H1 (cell line): ENCODE measurements at regions not wholly inside any gene's neighbourhood (a gene's known extent, or its start where the extent isn't known, plus 50 kb on each side); places are given as distances from the start of the nearest gene placed in this dataset.

Experiments used
- CTCF ChIA-PET: fragments of 300-600 bp; sonication (Branson Sonifier 250); formaldehyde crosslinking; loops from one replicate; lab custom pipeline; 2021; ENCODE audit not compliant: partially characterized antibody; lab: Charles Lee
- POLR2A ChIA-PET: fragments of 300-600 bp; sonication (Branson Sonifier 250); formaldehyde crosslinking; loops from one replicate; lab custom pipeline; 2021; ENCODE audit warnings: inconsistent platforms; ENCODE audit not compliant: partially characterized antibody; lab: Charles Lee
- DNase-seq, 2 experiments: peaks; one replicate each; pipeline versions ENCODE4 v3.0.0 to v3.0.0-alpha.2; 2010 to 2022; ENCODE audit warnings: low spot score in 2 of 2, low read depth in 1 of 2, mixed read lengths in 1 of 2
- FAIRE-seq: peaks from 2 replicates; lab custom pipeline; 2011; peaks lifted over from hg19 to GRCh38; lab: Jason Lieb, UNC
- H2AFZ ChIP-seq: 2 replicates; pipeline ENCODE4 v1.8.1; 2012; ENCODE audit warnings: low read length, inconsistent platforms
- H2AK5ac ChIP-seq: 2 replicates; pipeline ENCODE4 v1.6.1; 2013; ENCODE audit warnings: low read depth, low read length
- H2BK120ac ChIP-seq: replicated peaks from 2 replicates; pipeline ENCODE3; 2013; ENCODE audit warnings: low read depth, low read length, inconsistent platforms
- H2BK12ac ChIP-seq: 2 replicates; pipeline ENCODE4 v1.6.1; 2013; ENCODE audit warnings: low read depth, low read length
- H2BK15ac ChIP-seq: 2 replicates; pipeline ENCODE4 v1.6.1; 2013; ENCODE audit warnings: low read length
- H2BK20ac ChIP-seq: 2 replicates; pipeline ENCODE4 v1.6.1; 2013; ENCODE audit warnings: low read length
- H2BK5ac ChIP-seq: 2 replicates; pipeline ENCODE4 v1.6.1; 2013; ENCODE audit warnings: low read depth, low read length
- H3K14ac ChIP-seq: 2 replicates; pipeline ENCODE4 v1.6.1; 2013; ENCODE audit warnings: inconsistent platforms; ENCODE audit not compliant: insufficient read length
- H3K18ac ChIP-seq: 2 replicates; pipeline ENCODE4 v1.6.1; 2013; ENCODE audit warnings: low read length; ENCODE audit errors: extremely low read depth
- H3K23ac ChIP-seq: 2 replicates; pipeline ENCODE4 v1.6.1; 2013; ENCODE audit warnings: inconsistent platforms; ENCODE audit not compliant: insufficient read length
- H3K23me2 ChIP-seq: 2 replicates; pipeline ENCODE4 v1.6.1; 2013; ENCODE audit warnings: low read depth, low read length
- H3K27ac ChIP-seq: 2 replicates; pipeline ENCODE4 v1.6.1; 2011; ENCODE audit warnings: low read depth, low read length, inconsistent platforms
- H3K27me3 ChIP-seq, 4 experiments: replicated peaks in 1 of 4; 1 replicate in 1 of 4; 2 replicates in 3 of 4; pipeline versions ENCODE4 v1.6.1 to v1.8.1; 2011 to 2013; ENCODE audit warnings: low read length in 3 of 4, mild to moderate bottlenecking in 3 of 4, inconsistent platforms in 2 of 4, mixed read lengths in 2 of 4, moderate library complexity in 1 of 4; ENCODE audit not compliant: control insufficient read depth in 3 of 4, insufficient read depth in 3 of 4; ENCODE audit errors: extremely low read depth in 1 of 4
- H3K36me3 ChIP-seq, 4 experiments: 2 replicates each; pipeline versions ENCODE4 v1.6.1 to v1.8.1; 2011 to 2013; ENCODE audit warnings: mild to moderate bottlenecking in 4 of 4, low read length in 3 of 4, moderate library complexity in 2 of 4, control low read depth in 1 of 4, inconsistent platforms in 1 of 4; ENCODE audit not compliant: insufficient read depth in 4 of 4, control insufficient read depth in 2 of 4
- H3K4ac ChIP-seq: replicated peaks from 2 replicates; pipeline ENCODE3; 2013; ENCODE audit warnings: low read length, low read depth, mixed read lengths, inconsistent platforms; ENCODE audit not compliant: insufficient read length
- H3K4me1 ChIP-seq, 4 experiments: replicated peaks in 1 of 4; 1 replicate in 1 of 4; 2 replicates in 3 of 4; pipeline versions ENCODE4 v1.6.1 to v1.8.1; 2011 to 2013; ENCODE audit warnings: low read length in 3 of 4, inconsistent platforms in 2 of 4, mixed read lengths in 1 of 4; ENCODE audit not compliant: insufficient read depth in 4 of 4, control insufficient read depth in 3 of 4
- H3K4me2 ChIP-seq, 2 experiments: 2 replicates each; pipeline versions ENCODE4 v1.6.1 to v1.8.1; 2011 to 2013; ENCODE audit warnings: low read depth in 2 of 2, low read length in 2 of 2, control low read depth in 1 of 2, inconsistent platforms in 1 of 2, mild to moderate bottlenecking in 1 of 2; ENCODE audit not compliant: insufficient read depth in 1 of 2
- H3K4me3 ChIP-seq, 4 experiments: fragments of 200-600, 300-600 bp in 1 of 4; sonication (generic), shearing (Covaris generic), sonication (Bioruptor Twin) in 1 of 4; 2 replicates each; pipeline versions ENCODE4 v1.5.1 to v1.8.1; 2011 to 2016; ENCODE audit warnings: low read length in 4 of 4, low read depth in 3 of 4, control low read depth in 2 of 4, inconsistent platforms in 2 of 4, mild to moderate bottlenecking in 2 of 4, mixed read lengths in 1 of 4, moderate library complexity in 1 of 4; ENCODE audit not compliant: insufficient read depth in 2 of 4; ENCODE audit errors: extremely low read depth in 1 of 4
- H3K56ac ChIP-seq: replicated peaks from 2 replicates; pipeline ENCODE3; 2013; ENCODE audit warnings: low read depth, mild to moderate bottlenecking, mixed read lengths, low read length, inconsistent platforms; ENCODE audit not compliant: insufficient read length
- H3K79me1 ChIP-seq: 2 replicates; pipeline ENCODE4 v1.6.1; 2013; ENCODE audit warnings: low read depth, low read length, control low read depth
- H3K79me2 ChIP-seq, 2 experiments: 2 replicates each; pipeline versions ENCODE4 v1.6.1 to v1.8.1; 2012 to 2013; ENCODE audit warnings: low read length in 2 of 2, mild to moderate bottlenecking in 2 of 2, inconsistent platforms in 1 of 2; ENCODE audit not compliant: insufficient read depth in 2 of 2, control insufficient read depth in 1 of 2
- H3K9ac ChIP-seq, 4 experiments: replicated peaks in 1 of 4; 1 replicate in 1 of 4; 2 replicates in 3 of 4; pipeline versions ENCODE4 v1.6.1 to v1.8.1; 2011 to 2013; ENCODE audit warnings: low read depth in 3 of 4, low read length in 3 of 4, control low read depth in 2 of 4, mild to moderate bottlenecking in 2 of 4, moderate library complexity in 2 of 4, inconsistent platforms in 1 of 4; ENCODE audit errors: extremely low read depth in 1 of 4
- H3K9me3 ChIP-seq, 2 experiments: 2 replicates each; pipeline versions ENCODE4 v1.6.1 to v1.8.1; 2012 to 2013; ENCODE audit warnings: mild to moderate bottlenecking in 2 of 2, moderate library complexity in 2 of 2, control low read depth in 1 of 2, inconsistent platforms in 1 of 2, low read depth in 1 of 2, low read length in 1 of 2, mixed read lengths in 1 of 2; ENCODE audit not compliant: insufficient read depth in 2 of 2
- H4K20me1 ChIP-seq, 2 experiments: replicated peaks in 1 of 2; 2 replicates each; pipeline versions ENCODE3 to v1.8.1; 2011 to 2013; ENCODE audit warnings: inconsistent platforms in 2 of 2, low read length in 2 of 2, mild to moderate bottlenecking in 1 of 2; ENCODE audit not compliant: insufficient read depth in 2 of 2, control insufficient read depth in 1 of 2
- H4K5ac ChIP-seq: 2 replicates; pipeline ENCODE4 v1.6.1; 2013; ENCODE audit warnings: low read length, low read depth, mixed read lengths, inconsistent platforms; ENCODE audit not compliant: insufficient read length
- H4K8ac ChIP-seq: 2 replicates; pipeline ENCODE4 v1.8.0; 2013; ENCODE audit warnings: mild to moderate bottlenecking, moderate library complexity, low read length, inconsistent platforms; ENCODE audit not compliant: insufficient read depth; ENCODE audit errors: extremely low read depth
- H4K91ac ChIP-seq: replicated peaks from 2 replicates; pipeline ENCODE3; 2013; ENCODE audit warnings: low read length, mixed read lengths, inconsistent platforms; ENCODE audit not compliant: insufficient read length
- BRCA1 ChIP-seq: IDR thresholded peaks from 2 replicates; pipeline ENCODE4 v1.6.1; 2012; ENCODE audit warnings: low read depth, low read length, improper control_type of control experiment
- CEBPB ChIP-seq: IDR thresholded peaks from 2 replicates; pipeline ENCODE4 v1.6.1; 2012; ENCODE audit warnings: low read depth, low read length
- EGR1 ChIP-seq: IDR thresholded peaks from 2 replicates; pipeline ENCODE4 v1.6.1; 2011; ENCODE audit warnings: low read depth, low read length, borderline replicate concordance
- EP300 ChIP-seq, 2 experiments: IDR thresholded peaks; 1 replicate in 1 of 2; 2 replicates in 1 of 2; pipeline ENCODE4 v1.6.1; 2011 to 2012; ENCODE audit warnings: low read depth in 2 of 2, low read length in 2 of 2, mild to moderate bottlenecking in 2 of 2, borderline replicate concordance in 1 of 2, inconsistent platforms in 1 of 2, moderate library complexity in 1 of 2
- GABPA ChIP-seq: IDR thresholded peaks from 2 replicates; pipeline ENCODE4 v1.6.1; 2011; ENCODE audit warnings: mild to moderate bottlenecking, low read length, moderate library complexity, borderline replicate concordance; ENCODE audit not compliant: insufficient read depth
- KDM5A ChIP-seq: fragments of 200-600 bp; IDR thresholded peaks from 2 replicates; pipeline ENCODE4 v1.7.1; 2012; ENCODE audit warnings: mild to moderate bottlenecking, low read length, inconsistent platforms, mixed read lengths
- MAFK ChIP-seq: IDR thresholded peaks from 2 replicates; pipeline ENCODE4 v1.6.1; 2012; ENCODE audit warnings: low read depth, mild to moderate bottlenecking, improper control_type of control experiment, low read length
- RFX5 ChIP-seq: IDR thresholded peaks from 2 replicates; pipeline ENCODE4 v1.6.1; 2011; ENCODE audit warnings: low read depth, low read length, improper control_type of control experiment, borderline replicate concordance
- SIRT6 ChIP-seq: IDR thresholded peaks from one replicate; pipeline ENCODE4 v1.7.1; 2012; ENCODE audit warnings: low read length, inconsistent platforms
- TAF1 ChIP-seq: IDR thresholded peaks from 2 replicates; pipeline ENCODE4 v1.6.1; 2011; ENCODE audit warnings: mild to moderate bottlenecking, low read depth, low read length
- WGBS, 2 experiments: shearing (Covaris generic) in 1 of 2; methylation state at CpG; one replicate each; pipeline versions ENCODE4 v1.1.6 to v1.1.7; 2013 to 2015; ENCODE audit warnings: low lambda C conversion rate in 2 of 2, mixed read lengths in 2 of 2, inconsistent platforms in 1 of 2, low coverage in 1 of 2, missing lambda C conversion rate in 1 of 2; ENCODE audit not compliant: insufficient replicate concordance in 2 of 2, insufficient coverage in 1 of 2, insufficient read length in 1 of 2; ENCODE audit errors: extremely low coverage in 1 of 2, missing lambda C conversion rate in 1 of 2; 5-methylcytosine and 5-hydroxymethylcytosine counted together
- TF ChIP-seq, protein P1 (sequence below): IDR thresholded peaks from 2 replicates; pipeline ENCODE4 v1.6.1; 2012; ENCODE audit warnings: inconsistent platforms
- TF ChIP-seq, protein P2 (sequence below), 3 experiments: IDR thresholded peaks; 1 replicate in 2 of 3; 2 replicates in 1 of 3; pipeline versions ENCODE4 v1.5.1 to v1.6.1; 2011; ENCODE audit warnings: low read length in 3 of 3, mild to moderate bottlenecking in 3 of 3, inconsistent platforms in 2 of 3, low read depth in 1 of 3, moderate library complexity in 1 of 3; ENCODE audit not compliant: insufficient read depth in 1 of 3; ENCODE audit errors: control extremely low read depth in 1 of 3

DNA sequence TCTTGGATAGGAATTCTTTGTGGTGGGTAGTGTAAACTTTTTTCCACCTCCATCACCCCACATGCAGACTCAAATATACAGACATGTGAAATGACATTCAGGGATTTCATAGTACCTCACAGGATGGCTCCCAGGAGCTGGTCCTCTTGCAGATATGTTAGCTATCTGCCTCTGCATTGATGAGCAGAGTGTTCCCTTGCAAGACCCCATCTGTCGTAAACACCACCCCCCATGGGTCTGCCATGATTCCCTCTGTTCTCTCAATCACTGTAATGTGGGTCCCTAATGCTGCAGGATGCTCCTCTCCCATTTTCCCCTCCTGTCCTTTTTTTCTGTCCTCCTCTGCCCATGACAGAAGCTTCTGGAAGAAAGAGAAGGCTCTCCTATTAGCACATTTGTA, 391.2 kb upstream of the PODXL start:
- H4K8ac ChIP-seq: no peak overlapping the region
- CTCF ChIA-PET: interaction anchor here (0.6 to 3.9 kb wide), 10 partner anchors 11 to 304 kb away, joined by 3 to 41 read pairs (median 3); no protein-coding TSS in a partner anchor
- POLR2A ChIA-PET: no interaction called here
- TF ChIP-seq, protein P1, sequence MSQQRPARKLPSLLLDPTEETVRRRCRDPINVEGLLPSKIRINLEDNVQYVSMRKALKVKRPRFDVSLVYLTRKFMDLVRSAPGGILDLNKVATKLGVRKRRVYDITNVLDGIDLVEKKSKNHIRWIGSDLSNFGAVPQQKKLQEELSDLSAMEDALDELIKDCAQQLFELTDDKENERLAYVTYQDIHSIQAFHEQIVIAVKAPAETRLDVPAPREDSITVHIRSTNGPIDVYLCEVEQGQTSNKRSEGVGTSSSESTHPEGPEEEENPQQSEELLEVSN: no peak
- TF ChIP-seq KDM5A: no peak
- no peak for TF ChIP-seq GABPA
- no peak for TF ChIP-seq TAF1
- no peak for TF ChIP-seq MAFK
- TF ChIP-seq, protein P2, sequence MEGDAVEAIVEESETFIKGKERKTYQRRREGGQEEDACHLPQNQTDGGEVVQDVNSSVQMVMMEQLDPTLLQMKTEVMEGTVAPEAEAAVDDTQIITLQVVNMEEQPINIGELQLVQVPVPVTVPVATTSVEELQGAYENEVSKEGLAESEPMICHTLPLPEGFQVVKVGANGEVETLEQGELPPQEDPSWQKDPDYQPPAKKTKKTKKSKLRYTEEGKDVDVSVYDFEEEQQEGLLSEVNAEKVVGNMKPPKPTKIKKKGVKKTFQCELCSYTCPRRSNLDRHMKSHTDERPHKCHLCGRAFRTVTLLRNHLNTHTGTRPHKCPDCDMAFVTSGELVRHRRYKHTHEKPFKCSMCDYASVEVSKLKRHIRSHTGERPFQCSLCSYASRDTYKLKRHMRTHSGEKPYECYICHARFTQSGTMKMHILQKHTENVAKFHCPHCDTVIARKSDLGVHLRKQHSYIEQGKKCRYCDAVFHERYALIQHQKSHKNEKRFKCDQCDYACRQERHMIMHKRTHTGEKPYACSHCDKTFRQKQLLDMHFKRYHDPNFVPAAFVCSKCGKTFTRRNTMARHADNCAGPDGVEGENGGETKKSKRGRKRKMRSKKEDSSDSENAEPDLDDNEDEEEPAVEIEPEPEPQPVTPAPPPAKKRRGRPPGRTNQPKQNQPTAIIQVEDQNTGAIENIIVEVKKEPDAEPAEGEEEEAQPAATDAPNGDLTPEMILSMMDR (IDR thresholded peaks at IDR 0.05; ENCODE audit: control extremely low read depth in 1 of 3, insufficient read depth in 1 of 3, low read depth in 1 of 3, low read length in 3 of 3): no peak
- TF ChIP-seq BRCA1: no peak
- no peak for TF ChIP-seq RFX5
- no peak for TF ChIP-seq SIRT6
- TF ChIP-seq EGR1: no peak
- no peak for TF ChIP-seq CEBPB
- TF ChIP-seq EP300 (IDR thresholded peaks at IDR 0.05; ENCODE audit: borderline replicate concordance in 1 of 2, low read depth in 2 of 2, low read length in 2 of 2): no peak

More for the DNA sequence above, 391.2 kb upstream of the PODXL start:
- Histone ChIP-seq H4K20me1 (no peaks in the 10 kb centered on the region), H2BK15ac (no peak overlapping the region), H3K36me3 (no peaks in the 10 kb centered on the region), H3K9ac (no peak overlapping the region), H4K91ac (no peak overlapping the region), H2BK20ac (no peak overlapping the region), H3K79me2 (no peaks in the 10 kb centered on the region), H4K5ac (no peak overlapping the region), H3K23me2 (no peaks in the 10 kb centered on the region), H3K4me2 (no peak overlapping the region), H3K4ac (no peak overlapping the region), H3K23ac (no peak overlapping the region), H2AK5ac (no peak overlapping the region), H3K9me3 (no peaks in the 10 kb centered on the region), H2AFZ (no peak overlapping the region), H3K27me3 (peaks cover 0 to 14% (median 6%) of the 10 kb centered on the region in 4 experiments; a peak in 3 of 7 replicates), H3K27ac (no peak overlapping the region), H2BK12ac (no peak overlapping the region), H3K56ac (no peak overlapping the region), H3K4me3 (no peak overlapping the region), H3K79me1 (no peaks in the 10 kb centered on the region), H2BK120ac (no peak overlapping the region), H3K4me1 (no peaks in the 10 kb centered on the region; a peak in 1 of 7 replicates), H2BK5ac (no peak overlapping the region), H3K14ac (no peak overlapping the region), H3K18ac (no peak overlapping the region)
- FAIRE-seq: no peak
- WGBS, 2 experiments: 89% methylated on average over 1 of the region's 1 CpG; no CpG with 5 or more reads in 1 of the 2 experiments
- no peak for DNase-seq
